HepG2 (cell line): ENCODE measurements at regions not wholly inside any gene's neighbourhood (a gene's known extent, or its start where the extent isn't known, plus 50 kb on each side); places are given as distances from the start of the nearest gene placed in this dataset.

Experiments
- CTCF ChIP-seq: sonication (generic); formaldehyde crosslinking; IDR thresholded peaks from 2 replicates; pipeline ENCODE4 v1.5.0; 2020; ENCODE audit warnings: mild to moderate bottlenecking, missing genetic modification reagents, moderate library complexity
- MAFK ChIP-seq, 2 experiments: IDR thresholded peaks in 1 of 2; conservative IDR thresholded peaks in 1 of 2; 2 replicates each; pipeline ENCODE4 v1.6.1; 2011; ENCODE audit warnings: improper control_type of control experiment in 2 of 2, low read length in 2 of 2
- NFE2 ChIP-seq: sonication (generic); formaldehyde crosslinking; IDR thresholded peaks from 2 replicates; pipeline ENCODE4 v1.4.0; 2020; ENCODE audit warnings: missing genetic modification reagents

- TF ChIP-seq NFE2 (CRISPR knock-in tag): no peak
- TF ChIP-seq CTCF (CRISPR knock-in tag): no peak
- no peak for TF ChIP-seq MAFK (conservative IDR thresholded peaks at IDR 0.05 in 1 of 2, IDR thresholded peaks at IDR 0.05 in 1 of 2; ENCODE audit: low read length in 2 of 2)
Measured at GRCh38 chr1:201644197-201644596, 105.3 kb downstream of the NAV1 start.
